Sigmoid colon (tissue), 3 donors: ENCODE measurements at regions not wholly inside any gene's neighbourhood (a gene's known extent, or its start where the extent isn't known, plus 50 kb on each side); places are given as distances from the start of the nearest gene placed in this dataset.

Experiments used
- POLR2A ChIP-seq, 2 donors: fragments of 450-650 bp; IDR thresholded peaks; one replicate each; pipeline ENCODE4 v1.6.1; 2016; ENCODE audit warnings: antibody characterized with exemption in 2 of 2, mild to moderate bottlenecking in 2 of 2, moderate library complexity in 2 of 2
- TF ChIP-seq, protein P1 (sequence below), 4 experiments: fragments of 450-650 bp in 3 of 4; fragments of 200-600 bp in 1 of 4; IDR thresholded peaks; one replicate each; pipeline ENCODE4 v1.5.1; 2016 to 2019; ENCODE audit warnings: antibody characterized with exemption in 4 of 4, mild to moderate bottlenecking in 3 of 4, moderate library complexity in 2 of 4

DNA sequence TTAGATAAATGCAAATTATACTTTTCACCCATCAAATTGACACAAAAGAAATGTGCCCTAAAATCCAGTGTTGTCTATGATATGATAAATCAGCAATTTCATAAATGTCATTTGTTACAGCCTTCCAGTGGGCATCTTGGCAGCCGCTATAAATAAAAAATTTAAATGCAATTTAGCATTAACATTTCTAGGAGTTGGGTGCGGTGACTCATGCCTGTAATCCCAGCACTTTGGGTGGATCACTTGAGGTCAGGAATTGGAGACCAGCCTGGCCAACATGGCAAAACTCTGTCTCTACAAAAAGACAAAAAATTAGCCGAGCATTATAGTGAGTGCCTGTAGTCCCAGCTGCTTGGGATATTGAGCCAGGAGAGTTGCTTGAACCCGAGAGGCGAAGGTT lies 65.9 kb upstream of the POMGNT2 start:
- TF ChIP-seq POLR2A (IDR thresholded peaks at IDR 0.05) = no peak
- TF ChIP-seq, protein P1, sequence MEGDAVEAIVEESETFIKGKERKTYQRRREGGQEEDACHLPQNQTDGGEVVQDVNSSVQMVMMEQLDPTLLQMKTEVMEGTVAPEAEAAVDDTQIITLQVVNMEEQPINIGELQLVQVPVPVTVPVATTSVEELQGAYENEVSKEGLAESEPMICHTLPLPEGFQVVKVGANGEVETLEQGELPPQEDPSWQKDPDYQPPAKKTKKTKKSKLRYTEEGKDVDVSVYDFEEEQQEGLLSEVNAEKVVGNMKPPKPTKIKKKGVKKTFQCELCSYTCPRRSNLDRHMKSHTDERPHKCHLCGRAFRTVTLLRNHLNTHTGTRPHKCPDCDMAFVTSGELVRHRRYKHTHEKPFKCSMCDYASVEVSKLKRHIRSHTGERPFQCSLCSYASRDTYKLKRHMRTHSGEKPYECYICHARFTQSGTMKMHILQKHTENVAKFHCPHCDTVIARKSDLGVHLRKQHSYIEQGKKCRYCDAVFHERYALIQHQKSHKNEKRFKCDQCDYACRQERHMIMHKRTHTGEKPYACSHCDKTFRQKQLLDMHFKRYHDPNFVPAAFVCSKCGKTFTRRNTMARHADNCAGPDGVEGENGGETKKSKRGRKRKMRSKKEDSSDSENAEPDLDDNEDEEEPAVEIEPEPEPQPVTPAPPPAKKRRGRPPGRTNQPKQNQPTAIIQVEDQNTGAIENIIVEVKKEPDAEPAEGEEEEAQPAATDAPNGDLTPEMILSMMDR (IDR thresholded peaks at IDR 0.05) = no peak
